Testis (tissue), 2 donors: ENCODE measurements at regions not wholly inside any gene's neighbourhood (a gene's known extent, or its start where the extent isn't known, plus 50 kb on each side); places are given as distances from the start of the nearest gene placed in this dataset.

Experiments
- POLR2A ChIP-seq: fragments of 450-650 bp; IDR thresholded peaks from one replicate; pipeline ENCODE4 v1.6.1; 2017; ENCODE audit warnings: antibody characterized with exemption, mild to moderate bottlenecking, moderate library complexity
- TF ChIP-seq, protein P1 (sequence below), 3 experiments: fragments of 450-650 bp in 2 of 3; fragments of 200-600 bp in 1 of 3; sonication (generic) in 1 of 3; IDR thresholded peaks; one replicate each; pipeline ENCODE4 v1.5.1; 2016 to 2019; ENCODE audit warnings: antibody characterized with exemption in 3 of 3, mild to moderate bottlenecking in 2 of 3, moderate library complexity in 1 of 3

- TF ChIP-seq, protein P1, sequence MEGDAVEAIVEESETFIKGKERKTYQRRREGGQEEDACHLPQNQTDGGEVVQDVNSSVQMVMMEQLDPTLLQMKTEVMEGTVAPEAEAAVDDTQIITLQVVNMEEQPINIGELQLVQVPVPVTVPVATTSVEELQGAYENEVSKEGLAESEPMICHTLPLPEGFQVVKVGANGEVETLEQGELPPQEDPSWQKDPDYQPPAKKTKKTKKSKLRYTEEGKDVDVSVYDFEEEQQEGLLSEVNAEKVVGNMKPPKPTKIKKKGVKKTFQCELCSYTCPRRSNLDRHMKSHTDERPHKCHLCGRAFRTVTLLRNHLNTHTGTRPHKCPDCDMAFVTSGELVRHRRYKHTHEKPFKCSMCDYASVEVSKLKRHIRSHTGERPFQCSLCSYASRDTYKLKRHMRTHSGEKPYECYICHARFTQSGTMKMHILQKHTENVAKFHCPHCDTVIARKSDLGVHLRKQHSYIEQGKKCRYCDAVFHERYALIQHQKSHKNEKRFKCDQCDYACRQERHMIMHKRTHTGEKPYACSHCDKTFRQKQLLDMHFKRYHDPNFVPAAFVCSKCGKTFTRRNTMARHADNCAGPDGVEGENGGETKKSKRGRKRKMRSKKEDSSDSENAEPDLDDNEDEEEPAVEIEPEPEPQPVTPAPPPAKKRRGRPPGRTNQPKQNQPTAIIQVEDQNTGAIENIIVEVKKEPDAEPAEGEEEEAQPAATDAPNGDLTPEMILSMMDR (IDR thresholded peaks at IDR 0.05): no peak
- TF ChIP-seq POLR2A: no peak
Measured at GRCh38 chr10:88186335-88186734, 322.9 kb downstream of the PTEN start.
